Mesothelial cell of epicardium (in vitro differentiated cells): ENCODE measurements at regions not wholly inside any gene's neighbourhood (a gene's known extent, or its start where the extent isn't known, plus 50 kb on each side); places are given as distances from the start of the nearest gene placed in this dataset.

Experiments used
- DNase-seq, 2 experiments: peaks; one replicate each; pipeline ENCODE4 v3.0.0; 2021; ENCODE audit warnings: low spot score in 2 of 2; ENCODE audit not compliant: unreplicated experiment in 2 of 2
- H3K27ac Mint-ChIP-seq: 2 replicates; pipeline ENCODE4 v1.8.0; 2021; ENCODE audit warnings: mixed read lengths
- H3K27me3 Mint-ChIP-seq: 2 replicates; pipeline ENCODE4 v1.8.0; 2021; ENCODE audit warnings: low read depth, mixed read lengths
- H3K36me3 Mint-ChIP-seq: 2 replicates; pipeline ENCODE4 v1.8.0; 2021; ENCODE audit warnings: mixed read lengths
- H3K4me1 Mint-ChIP-seq: 2 replicates; pipeline ENCODE4 v1.8.0; 2021; ENCODE audit warnings: mixed read lengths
- H3K4me3 Mint-ChIP-seq: 2 replicates; pipeline ENCODE4 v1.8.0; 2021; ENCODE audit warnings: mild to moderate bottlenecking, moderate library complexity, mixed read lengths
- H3K9me3 Mint-ChIP-seq: 2 replicates; pipeline ENCODE4 v1.8.0; 2021; ENCODE audit warnings: mixed read lengths
- TF ChIP-seq, protein P1 (sequence below): fragments of 200-600 bp; sonication (generic); IDR thresholded peaks from one replicate; pipeline ENCODE4 v1.5.0; 2021; ENCODE audit warnings: antibody characterized with exemption; ENCODE audit not compliant: unreplicated experiment

DNA sequence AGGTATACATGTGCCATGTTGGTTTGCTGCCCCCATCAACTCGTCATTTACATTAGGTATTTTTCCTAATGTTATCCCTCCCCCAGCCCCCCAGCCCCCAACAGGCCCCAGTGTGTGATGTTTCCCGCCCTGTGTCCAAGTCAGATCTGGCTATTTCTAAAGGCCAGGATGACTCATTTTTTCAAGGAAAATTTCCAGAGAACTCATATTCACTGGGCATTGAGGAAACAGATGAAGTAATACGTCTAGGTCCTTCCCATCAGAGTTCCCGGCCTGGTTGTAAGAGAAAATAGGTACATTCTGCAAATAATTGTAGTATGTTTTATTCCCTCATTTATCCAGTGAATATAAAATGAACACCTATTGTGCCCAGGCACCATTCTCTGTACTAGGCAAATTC is 345.2 kb downstream of the BCL11B start:
- H3K27ac Mint-ChIP-seq: no peak overlapping the region
- peaks cover 9% of the 10 kb centered on the region for H3K27me3 Mint-ChIP-seq
- no peak overlapping the region for H3K4me3 Mint-ChIP-seq
- DNase-seq: no peak
- TF ChIP-seq, protein P1, sequence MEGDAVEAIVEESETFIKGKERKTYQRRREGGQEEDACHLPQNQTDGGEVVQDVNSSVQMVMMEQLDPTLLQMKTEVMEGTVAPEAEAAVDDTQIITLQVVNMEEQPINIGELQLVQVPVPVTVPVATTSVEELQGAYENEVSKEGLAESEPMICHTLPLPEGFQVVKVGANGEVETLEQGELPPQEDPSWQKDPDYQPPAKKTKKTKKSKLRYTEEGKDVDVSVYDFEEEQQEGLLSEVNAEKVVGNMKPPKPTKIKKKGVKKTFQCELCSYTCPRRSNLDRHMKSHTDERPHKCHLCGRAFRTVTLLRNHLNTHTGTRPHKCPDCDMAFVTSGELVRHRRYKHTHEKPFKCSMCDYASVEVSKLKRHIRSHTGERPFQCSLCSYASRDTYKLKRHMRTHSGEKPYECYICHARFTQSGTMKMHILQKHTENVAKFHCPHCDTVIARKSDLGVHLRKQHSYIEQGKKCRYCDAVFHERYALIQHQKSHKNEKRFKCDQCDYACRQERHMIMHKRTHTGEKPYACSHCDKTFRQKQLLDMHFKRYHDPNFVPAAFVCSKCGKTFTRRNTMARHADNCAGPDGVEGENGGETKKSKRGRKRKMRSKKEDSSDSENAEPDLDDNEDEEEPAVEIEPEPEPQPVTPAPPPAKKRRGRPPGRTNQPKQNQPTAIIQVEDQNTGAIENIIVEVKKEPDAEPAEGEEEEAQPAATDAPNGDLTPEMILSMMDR: no peak
- H3K9me3 Mint-ChIP-seq: peaks cover 10% of the 10 kb centered on the region
- no peaks in the 10 kb centered on the region for H3K4me1 Mint-ChIP-seq
- no peaks in the 10 kb centered on the region for H3K36me3 Mint-ChIP-seq

DNA sequence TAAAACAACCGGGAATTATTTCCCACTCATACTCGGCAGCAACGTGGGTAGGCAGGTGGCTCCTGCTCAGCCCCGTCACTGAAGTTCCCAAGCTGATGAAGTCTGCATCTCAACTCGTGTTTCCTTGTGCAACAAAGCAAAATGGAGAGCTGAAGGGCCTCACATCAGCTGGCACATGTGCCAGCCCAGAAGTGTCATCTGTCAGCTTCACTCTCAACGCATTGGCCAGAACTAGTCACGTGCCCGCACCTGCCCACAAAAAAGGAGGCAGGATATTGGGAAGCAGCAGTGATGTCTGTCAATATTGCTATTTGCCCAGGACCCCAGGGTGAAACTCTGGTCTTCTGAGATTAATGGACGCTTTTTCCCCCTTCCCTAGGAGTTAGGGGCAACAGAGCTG is 344.0 kb downstream of the BCL11B start:
- Mint-ChIP-seq H3K36me3 (no peaks in the 10 kb centered on the region), H3K4me1 (no peaks in the 10 kb centered on the region), H3K27ac (no peak overlapping the region), H3K4me3 (no peak overlapping the region), H3K9me3 (no peaks in the 10 kb centered on the region), H3K27me3 (peaks cover 11% of the 10 kb centered on the region)
- no peak for DNase-seq
- TF ChIP-seq, protein P1: no peak

GRCh38 chr14:98928418-98928817 is 343.6 kb downstream of the BCL11B start:
- no peaks in the 10 kb centered on the region for H3K4me1 Mint-ChIP-seq
- no peaks in the 10 kb centered on the region for H3K36me3 Mint-ChIP-seq
- no peak overlapping the region for H3K27ac Mint-ChIP-seq
- peaks cover 14% of the 10 kb centered on the region for H3K27me3 Mint-ChIP-seq
- DNase-seq: no peak
- H3K9me3 Mint-ChIP-seq: no peaks in the 10 kb centered on the region
- TF ChIP-seq, protein P1: no peak
- H3K4me3 Mint-ChIP-seq: no peak overlapping the region

GRCh38 chr14:98931126-98931525 is 340.9 kb downstream of the BCL11B start:
- TF ChIP-seq, protein P1: no peak

GRCh38 chr14:98931911-98932310 is 340.1 kb downstream of the BCL11B start:
- no peaks in the 10 kb centered on the region for H3K9me3 Mint-ChIP-seq
- H3K27ac Mint-ChIP-seq: no peak overlapping the region
- no peaks in the 10 kb centered on the region for H3K36me3 Mint-ChIP-seq
- DNase-seq: no peak
- no peaks in the 10 kb centered on the region for H3K4me1 Mint-ChIP-seq
- H3K4me3 Mint-ChIP-seq: no peak overlapping the region
- H3K27me3 Mint-ChIP-seq: peaks cover 27% of the 10 kb centered on the region
- TF ChIP-seq, protein P1: no peak

More at GRCh38 chr14:98931126-98931525, 340.9 kb downstream of the BCL11B start:
- no peak overlapping the region for H3K27ac Mint-ChIP-seq
- peaks cover 21% of the 10 kb centered on the region for H3K27me3 Mint-ChIP-seq
- H3K36me3 Mint-ChIP-seq: no peaks in the 10 kb centered on the region
- H3K4me3 Mint-ChIP-seq: no peak overlapping the region
- H3K9me3 Mint-ChIP-seq: no peaks in the 10 kb centered on the region
- no peak for DNase-seq
- no peaks in the 10 kb centered on the region for H3K4me1 Mint-ChIP-seq
